SK-N-SH (cell line): ENCODE measurements at regions not wholly inside any gene's neighbourhood (a gene's known extent, or its start where the extent isn't known, plus 50 kb on each side); places are given as distances from the start of the nearest gene placed in this dataset.

Experiments
- CTCF ChIA-PET: fragments of 300-600, 350-600 bp; formaldehyde crosslinking; extraction: SDS; loops from one replicate; lab custom pipeline; 2021; lab: Yijun Ruan, JAX
- POLR2A ChIA-PET: fragments of 350-600 bp; sonication (Branson Sonifier 250); formaldehyde crosslinking; extraction: SDS; loops from one replicate; lab custom pipeline; 2020; ENCODE audit warnings: antibody characterized with exemption, inconsistent platforms; lab: Yijun Ruan, JAX
- DNase-seq: peaks from one replicate; pipeline ENCODE4 v3.0.0; 2012
- H2AFZ ChIP-seq: fragments of 200-600 bp; sonication (generic); 2 replicates; pipeline ENCODE4 v1.8.1; 2016; ENCODE audit warnings: antibody characterized with exemption, mild to moderate bottlenecking, low read depth
- H3F3A ChIP-seq: fragments of 200-600 bp; sonication (generic); replicated peaks from 2 replicates; pipeline ENCODE3; 2016; ENCODE audit warnings: antibody characterized with exemption, mild to moderate bottlenecking; ENCODE audit not compliant: insufficient read depth
- H3K27ac ChIP-seq, 2 experiments: fragments of 200-500 bp in 1 of 2; fragments of 200-600 bp in 1 of 2; sonication (Bioruptor generic) in 1 of 2; sonication (generic), shearing (Covaris generic) in 1 of 2; 2 replicates each; pipeline versions ENCODE4 v1.5.1 to v1.6.1; 2014 to 2016; ENCODE audit warnings: low read depth in 2 of 2, inconsistent platforms in 1 of 2, low read length in 1 of 2, mild to moderate bottlenecking in 1 of 2, mixed read lengths in 1 of 2
- H3K27me3 ChIP-seq: fragments of 200-600 bp; sonication (generic), shearing (Covaris generic); 2 replicates; pipeline ENCODE4 v1.6.1; 2016; ENCODE audit warnings: mixed run types; ENCODE audit not compliant: insufficient read depth
- H3K36me3 ChIP-seq, 2 experiments: fragments of 200-500 bp in 1 of 2; fragments of 200-600 bp in 1 of 2; sonication (Bioruptor generic) in 1 of 2; sonication (generic) in 1 of 2; replicated peaks in 1 of 2; 2 replicates each; pipeline versions ENCODE3 to v1.5.1; 2014 to 2016; ENCODE audit warnings: low read length in 1 of 2, mild to moderate bottlenecking in 1 of 2; ENCODE audit not compliant: insufficient read depth in 2 of 2, control insufficient read depth in 1 of 2
- H3K4me1 ChIP-seq, 2 experiments: fragments of 200-500 bp in 1 of 2; fragments of 200-600 bp in 1 of 2; sonication (Bioruptor generic) in 1 of 2; sonication (generic), shearing (Covaris generic) in 1 of 2; 2 replicates each; pipeline versions ENCODE4 v1.5.1 to v1.6.1; 2014 to 2016; ENCODE audit warnings: low read depth in 1 of 2, low read length in 1 of 2, mixed run types in 1 of 2; ENCODE audit not compliant: insufficient read depth in 2 of 2, control insufficient read depth in 1 of 2
- H3K4me2 ChIP-seq: fragments of 200-600 bp; sonication (generic), shearing (Covaris generic); 2 replicates; pipeline ENCODE4 v1.6.1; 2017; ENCODE audit warnings: mixed run types
- H3K4me3 ChIP-seq, 2 experiments: fragments of 200-500 bp in 1 of 2; fragments of 200-600 bp in 1 of 2; sonication (Bioruptor generic) in 1 of 2; sonication (generic), shearing (Covaris generic) in 1 of 2; 2 replicates each; pipeline versions ENCODE4 v1.5.1 to v1.8.1; 2014 to 2016; ENCODE audit warnings: low read depth in 2 of 2, inconsistent platforms in 1 of 2, low read length in 1 of 2, mild to moderate bottlenecking in 1 of 2, mixed read lengths in 1 of 2, moderate library complexity in 1 of 2
- H3K79me2 ChIP-seq: fragments of 200-600 bp; sonication (generic); 2 replicates; pipeline ENCODE4 v1.8.1; 2017; ENCODE audit warnings: mild to moderate bottlenecking; ENCODE audit not compliant: insufficient read depth
- H3K9ac ChIP-seq: fragments of 200-600 bp; sonication (generic); 2 replicates; pipeline ENCODE4 v1.6.1; 2017; ENCODE audit warnings: mixed run types
- H3K9me2 ChIP-seq: fragments of 200-600 bp; sonication (generic); 2 replicates; pipeline ENCODE4 v1.6.1; 2017; ENCODE audit warnings: mixed run types
- H3K9me3 ChIP-seq: fragments of 200-600 bp; sonication (generic); 2 replicates; pipeline ENCODE4 v1.6.1; 2017; ENCODE audit warnings: mixed run types, mild to moderate bottlenecking, moderate library complexity
- H4K20me1 ChIP-seq: fragments of 200-600 bp; sonication (generic); 2 replicates; pipeline ENCODE4 v1.6.1; 2017; ENCODE audit warnings: mild to moderate bottlenecking, mixed run types; ENCODE audit not compliant: insufficient read depth
- CHD2 ChIP-seq: fragments of 150-350 bp; IDR thresholded peaks from 2 replicates; pipeline ENCODE4 v1.6.1; 2018; ENCODE audit warnings: low read length; ENCODE audit not compliant: partially characterized antibody
- ELF1 ChIP-seq: IDR thresholded peaks from 2 replicates; pipeline ENCODE4 v1.4.0; 2012
- FOXJ3 ChIP-seq: sonication (generic); formaldehyde crosslinking; IDR thresholded peaks from 2 replicates; pipeline ENCODE4 v1.5.1; 2020; ENCODE audit warnings: mild to moderate bottlenecking, missing genetic modification reagents
- GABPA ChIP-seq: IDR thresholded peaks from 2 replicates; pipeline ENCODE4 v1.4.0; 2012; ENCODE audit warnings: low read depth, mild to moderate bottlenecking
- JUND ChIP-seq: IDR thresholded peaks from 2 replicates; pipeline ENCODE4 v1.4.0; 2012
- NFIC ChIP-seq: IDR thresholded peaks from 2 replicates; pipeline ENCODE4 v1.4.0; 2012; ENCODE audit warnings: borderline replicate concordance
- RAD21 ChIP-seq: IDR thresholded peaks from 2 replicates; pipeline ENCODE4 v1.6.1; 2012; ENCODE audit warnings: mild to moderate bottlenecking, low read length
- RCOR1 ChIP-seq: fragments of 150-350 bp; IDR thresholded peaks from 2 replicates; pipeline ENCODE4 v1.6.1; 2017; ENCODE audit warnings: antibody characterized with exemption, low read length
- RXRA ChIP-seq: IDR thresholded peaks from 2 replicates; pipeline ENCODE4 v1.4.0; 2012; ENCODE audit warnings: low read depth, mild to moderate bottlenecking, borderline replicate concordance
- SMC3 ChIP-seq: IDR thresholded peaks from 2 replicates; pipeline ENCODE4 v1.6.1; 2012; ENCODE audit warnings: low read depth, low read length, improper control_type of control experiment
- TCF12 ChIP-seq: IDR thresholded peaks from 2 replicates; pipeline ENCODE4 v1.4.0; 2012
- TEAD4 ChIP-seq: IDR thresholded peaks from 2 replicates; pipeline ENCODE4 v1.4.0; 2012; ENCODE audit warnings: mild to moderate bottlenecking, borderline replicate concordance; ENCODE audit not compliant: insufficient read depth
- YY1 ChIP-seq: IDR thresholded peaks from 2 replicates; pipeline ENCODE4 v1.4.0; 2012; ENCODE audit warnings: low read depth, mild to moderate bottlenecking
- WGBS: methylation state at CpG from one replicate; pipeline ENCODE4 v1.1.6; 2017; ENCODE audit warnings: low lambda C conversion rate; 5-methylcytosine and 5-hydroxymethylcytosine counted together
- TF ChIP-seq, protein P1 (sequence below): fragments of 150-350 bp; IDR thresholded peaks from 2 replicates; pipeline ENCODE4 v1.6.1; 2016; ENCODE audit warnings: mild to moderate bottlenecking, low read depth, low read length
- TF ChIP-seq, protein P2 (sequence below): IDR thresholded peaks from 2 replicates; pipeline ENCODE4 v1.4.0; 2012; ENCODE audit warnings: low read depth
- TF ChIP-seq, protein P3 (sequence below): fragments of 150-350 bp; IDR thresholded peaks from 2 replicates; pipeline ENCODE4 v1.6.1; 2017; ENCODE audit warnings: antibody characterized with exemption, low read length, low read depth, borderline replicate concordance
- TF ChIP-seq, protein P4 (sequence below): IDR thresholded peaks from 2 replicates; pipeline ENCODE4; 2012
- TF ChIP-seq, protein P5 (sequence below): IDR thresholded peaks from 2 replicates; pipeline ENCODE4 v1.4.0; 2012; ENCODE audit warnings: low read depth, borderline replicate concordance

DNA sequence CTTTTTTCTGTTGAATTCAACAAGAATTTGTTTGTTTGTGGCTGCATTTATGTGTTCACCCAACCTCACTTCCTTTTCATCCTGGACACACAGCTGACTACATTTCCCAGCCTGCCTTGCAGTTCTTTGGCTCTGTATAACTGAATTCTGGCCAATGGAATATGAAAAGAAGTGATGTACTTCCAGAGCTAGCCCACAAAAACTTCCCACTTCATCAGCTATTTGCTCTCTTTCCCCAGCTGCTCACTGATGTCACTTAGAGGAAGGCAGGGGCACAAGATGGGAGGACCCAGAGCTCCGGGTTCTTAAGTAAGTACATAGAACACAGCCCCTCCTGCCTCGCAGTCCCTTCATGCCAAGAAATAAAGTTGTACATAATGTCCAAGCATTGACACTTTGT lies 235.0 kb upstream of the FGGY start:
- 96% methylated on average over 2 of the region's 2 CpGs for WGBS
- H3K9me3 ChIP-seq: no peaks in the 10 kb centered on the region
- H2AFZ ChIP-seq: no peak overlapping the region
- no peaks in the 10 kb centered on the region for H3F3A ChIP-seq
- H4K20me1 ChIP-seq: no peaks in the 10 kb centered on the region
- no peaks in the 10 kb centered on the region for H3K9me2 ChIP-seq
- no peaks in the 10 kb centered on the region for H3K79me2 ChIP-seq
- H3K4me3 ChIP-seq: no peak overlapping the region
- no peaks in the 10 kb centered on the region for H3K27me3 ChIP-seq
- ChIA-PET CTCF (interaction anchor here (1.2 to 1.5 kb wide), 2 partner anchors 15 kb away, joined by 3 to 7 read pairs; no protein-coding TSS in a partner anchor), POLR2A (no interaction called here)
- H3K9ac ChIP-seq: no peak overlapping the region
- no peak overlapping the region for H3K27ac ChIP-seq
- no peaks in the 10 kb centered on the region for H3K36me3 ChIP-seq
- H3K4me1 ChIP-seq: peaks cover 10 to 19% of the 10 kb centered on the region in 2 experiments
- TF ChIP-seq GABPA (peak; percentile 78), TCF12 (no peak), ELF1 (0 out of 2 replicates have a peak, but pooled peaks have one; percentile 21), RCOR1 (no peak)
- TF ChIP-seq, protein P1, sequence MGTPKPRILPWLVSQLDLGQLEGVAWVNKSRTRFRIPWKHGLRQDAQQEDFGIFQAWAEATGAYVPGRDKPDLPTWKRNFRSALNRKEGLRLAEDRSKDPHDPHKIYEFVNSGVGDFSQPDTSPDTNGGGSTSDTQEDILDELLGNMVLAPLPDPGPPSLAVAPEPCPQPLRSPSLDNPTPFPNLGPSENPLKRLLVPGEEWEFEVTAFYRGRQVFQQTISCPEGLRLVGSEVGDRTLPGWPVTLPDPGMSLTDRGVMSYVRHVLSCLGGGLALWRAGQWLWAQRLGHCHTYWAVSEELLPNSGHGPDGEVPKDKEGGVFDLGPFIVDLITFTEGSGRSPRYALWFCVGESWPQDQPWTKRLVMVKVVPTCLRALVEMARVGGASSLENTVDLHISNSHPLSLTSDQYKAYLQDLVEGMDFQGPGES: no peak
- TF ChIP-seq, protein P2, sequence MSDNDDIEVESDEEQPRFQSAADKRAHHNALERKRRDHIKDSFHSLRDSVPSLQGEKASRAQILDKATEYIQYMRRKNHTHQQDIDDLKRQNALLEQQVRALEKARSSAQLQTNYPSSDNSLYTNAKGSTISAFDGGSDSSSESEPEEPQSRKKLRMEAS: no peak
- TF ChIP-seq, all 33 proteins: peak for 2
- H3K4me2 ChIP-seq: no peak overlapping the region
- no peak for DNase-seq

DNA sequence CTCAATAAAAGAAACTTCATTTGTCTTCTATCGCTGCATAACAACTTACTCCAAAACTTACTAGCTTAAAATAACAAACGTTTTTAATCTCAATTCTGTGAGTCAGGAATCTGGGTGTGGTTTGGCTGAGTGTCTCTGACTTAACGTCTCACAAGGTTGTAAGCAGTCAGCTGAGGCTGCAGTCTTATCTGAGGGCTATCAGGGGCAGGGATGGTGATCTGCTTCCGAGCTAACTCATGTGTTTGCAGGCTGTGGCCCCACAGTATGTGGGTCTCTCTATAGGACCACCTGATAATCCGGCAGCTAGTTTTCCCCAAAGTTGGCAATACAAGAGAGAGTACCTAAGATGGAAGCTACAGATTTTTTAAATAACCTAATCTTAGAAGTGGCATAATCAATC lies 234.2 kb upstream of the FGGY start:
- Histone ChIP-seq H3K4me2 (no peak overlapping the region), H4K20me1 (no peaks in the 10 kb centered on the region), H2AFZ (0 out of 2 replicates have a peak overlapping the region, but pooled peaks have one; percentile 17), H3K9ac (no peak overlapping the region), H3K4me1 (peaks cover under 1 to 13% of the 10 kb centered on the region in 2 experiments; a peak in 3 of 4 replicates), H3F3A (no peaks in the 10 kb centered on the region), H3K4me3 (no peak overlapping the region), H3K79me2 (no peaks in the 10 kb centered on the region), H3K9me3 (no peaks in the 10 kb centered on the region), H3K36me3 (no peaks in the 10 kb centered on the region), H3K27me3 (no peaks in the 10 kb centered on the region), H3K27ac (no peak overlapping the region), H3K9me2 (no peaks in the 10 kb centered on the region)
- ChIA-PET POLR2A (interaction anchor here (0.6 kb wide), 1 partner anchor 20 kb away, joined by 3 read pairs; no protein-coding TSS in a partner anchor), CTCF (interaction anchor here (1.4 kb wide), 2 partner anchors 14 to 636 kb away, joined by 5 read pairs; no protein-coding TSS in a partner anchor)
- no peak for TF ChIP-seq FOXJ3 (CRISPR knock-in tag)
- 0 out of 2 replicates have a peak, but pooled peaks have one; percentile 18 for TF ChIP-seq TCF12
- TF ChIP-seq SMC3: no peak
- no peak for DNase-seq
- WGBS: 51% methylated on average over 5 of the region's 5 CpGs

DNA sequence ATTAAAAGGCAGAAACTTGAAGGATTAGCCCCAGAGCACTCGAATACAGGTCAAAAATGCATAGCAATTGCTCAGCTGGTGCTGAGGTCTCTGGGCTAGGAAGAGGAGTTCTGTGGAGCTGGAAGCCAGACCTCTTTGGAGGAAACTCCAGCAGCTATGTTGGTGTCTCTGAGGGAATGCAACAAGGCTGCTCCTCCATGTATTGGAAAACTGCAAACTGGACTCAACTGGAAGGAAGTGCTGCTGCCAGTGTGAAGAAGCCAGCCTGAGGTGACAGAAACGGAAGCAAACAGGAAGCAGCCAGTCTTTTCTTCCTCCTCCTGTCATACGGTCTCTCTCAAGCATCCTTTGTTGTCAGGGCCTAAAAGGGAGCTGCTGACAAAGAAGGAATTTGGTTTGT lies 233.4 kb upstream of the FGGY start:
- Histone ChIP-seq H2AFZ (no peak overlapping the region), H3K4me2 (no peak overlapping the region), H3K36me3 (no peaks in the 10 kb centered on the region), H4K20me1 (no peaks in the 10 kb centered on the region), H3K9ac (no peak overlapping the region), H3K79me2 (no peaks in the 10 kb centered on the region), H3K9me3 (no peaks in the 10 kb centered on the region), H3K4me1 (peaks cover 0 to 6% of the 10 kb centered on the region in 2 experiments; a peak in 1 of 4 replicates), H3K9me2 (no peaks in the 10 kb centered on the region), H3K27ac (no peak overlapping the region), H3K4me3 (no peak overlapping the region), H3K27me3 (no peaks in the 10 kb centered on the region), H3F3A (no peaks in the 10 kb centered on the region)
- DNase-seq: no peak
- ChIA-PET CTCF (interaction anchor here (1.4 kb wide), 2 partner anchors 14 to 635 kb away, joined by 5 read pairs; no protein-coding TSS in a partner anchor), POLR2A (no interaction called here)
- WGBS: 80% methylated on average over 3 of the region's 3 CpGs
- no peak for TF ChIP-seq CHD2
- no peak for TF ChIP-seq RXRA
- TF ChIP-seq, protein P3, sequence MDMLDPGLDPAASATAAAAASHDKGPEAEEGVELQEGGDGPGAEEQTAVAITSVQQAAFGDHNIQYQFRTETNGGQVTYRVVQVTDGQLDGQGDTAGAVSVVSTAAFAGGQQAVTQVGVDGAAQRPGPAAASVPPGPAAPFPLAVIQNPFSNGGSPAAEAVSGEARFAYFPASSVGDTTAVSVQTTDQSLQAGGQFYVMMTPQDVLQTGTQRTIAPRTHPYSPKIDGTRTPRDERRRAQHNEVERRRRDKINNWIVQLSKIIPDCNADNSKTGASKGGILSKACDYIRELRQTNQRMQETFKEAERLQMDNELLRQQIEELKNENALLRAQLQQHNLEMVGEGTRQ: no peak
- TF ChIP-seq NFIC: no peak
- TF ChIP-seq YY1: no peak
- TF ChIP-seq TEAD4: no peak
- TF ChIP-seq GABPA: no peak
- TF ChIP-seq FOXJ3 (CRISPR knock-in tag): no peak
- TF ChIP-seq, protein P4, sequence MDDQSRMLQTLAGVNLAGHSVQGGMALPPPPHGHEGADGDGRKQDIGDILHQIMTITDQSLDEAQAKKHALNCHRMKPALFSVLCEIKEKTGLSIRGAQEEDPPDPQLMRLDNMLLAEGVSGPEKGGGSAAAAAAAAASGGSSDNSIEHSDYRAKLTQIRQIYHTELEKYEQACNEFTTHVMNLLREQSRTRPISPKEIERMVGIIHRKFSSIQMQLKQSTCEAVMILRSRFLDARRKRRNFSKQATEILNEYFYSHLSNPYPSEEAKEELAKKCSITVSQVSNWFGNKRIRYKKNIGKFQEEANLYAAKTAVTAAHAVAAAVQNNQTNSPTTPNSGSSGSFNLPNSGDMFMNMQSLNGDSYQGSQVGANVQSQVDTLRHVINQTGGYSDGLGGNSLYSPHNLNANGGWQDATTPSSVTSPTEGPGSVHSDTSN: no peak
- no peak for TF ChIP-seq JUND
- TF ChIP-seq, protein P5, sequence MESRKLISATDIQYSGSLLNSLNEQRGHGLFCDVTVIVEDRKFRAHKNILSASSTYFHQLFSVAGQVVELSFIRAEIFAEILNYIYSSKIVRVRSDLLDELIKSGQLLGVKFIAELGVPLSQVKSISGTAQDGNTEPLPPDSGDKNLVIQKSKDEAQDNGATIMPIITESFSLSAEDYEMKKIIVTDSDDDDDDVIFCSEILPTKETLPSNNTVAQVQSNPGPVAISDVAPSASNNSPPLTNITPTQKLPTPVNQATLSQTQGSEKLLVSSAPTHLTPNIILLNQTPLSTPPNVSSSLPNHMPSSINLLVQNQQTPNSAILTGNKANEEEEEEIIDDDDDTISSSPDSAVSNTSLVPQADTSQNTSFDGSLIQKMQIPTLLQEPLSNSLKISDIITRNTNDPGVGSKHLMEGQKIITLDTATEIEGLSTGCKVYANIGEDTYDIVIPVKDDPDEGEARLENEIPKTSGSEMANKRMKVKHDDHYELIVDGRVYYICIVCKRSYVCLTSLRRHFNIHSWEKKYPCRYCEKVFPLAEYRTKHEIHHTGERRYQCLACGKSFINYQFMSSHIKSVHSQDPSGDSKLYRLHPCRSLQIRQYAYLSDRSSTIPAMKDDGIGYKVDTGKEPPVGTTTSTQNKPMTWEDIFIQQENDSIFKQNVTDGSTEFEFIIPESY: no peak
- no peak for TF ChIP-seq RAD21
- TF ChIP-seq ELF1: no peak; the same call in 1 of the 2 replicates
